ENCODE measurements at regions not wholly inside any gene's neighbourhood (a gene's known extent, or its start where the extent isn't known, plus 50 kb on each side); places are given as distances from the start of the nearest gene placed in this dataset.

DNA sequence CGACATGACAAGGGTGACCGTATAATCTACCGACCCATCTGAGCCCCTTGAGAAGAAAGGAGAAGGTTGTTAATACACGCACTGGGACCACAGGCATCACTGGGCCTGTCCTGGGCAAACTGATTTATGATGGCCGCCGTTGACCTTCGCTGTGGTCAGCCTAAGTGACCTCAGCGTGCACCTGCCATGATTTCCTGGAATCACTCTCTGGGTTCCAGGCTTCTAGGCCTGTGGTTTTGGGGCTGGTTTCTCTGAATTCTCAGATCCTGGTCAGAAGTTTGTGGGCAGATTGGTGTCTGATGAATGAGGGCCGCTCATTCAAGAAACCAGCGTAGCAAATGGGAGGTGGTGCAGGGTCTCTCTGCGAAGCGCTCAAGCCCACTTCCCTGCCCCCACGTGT, 64.0 kb downstream of the SIK1 start:
- TF ChIP-seq, protein P1, sequence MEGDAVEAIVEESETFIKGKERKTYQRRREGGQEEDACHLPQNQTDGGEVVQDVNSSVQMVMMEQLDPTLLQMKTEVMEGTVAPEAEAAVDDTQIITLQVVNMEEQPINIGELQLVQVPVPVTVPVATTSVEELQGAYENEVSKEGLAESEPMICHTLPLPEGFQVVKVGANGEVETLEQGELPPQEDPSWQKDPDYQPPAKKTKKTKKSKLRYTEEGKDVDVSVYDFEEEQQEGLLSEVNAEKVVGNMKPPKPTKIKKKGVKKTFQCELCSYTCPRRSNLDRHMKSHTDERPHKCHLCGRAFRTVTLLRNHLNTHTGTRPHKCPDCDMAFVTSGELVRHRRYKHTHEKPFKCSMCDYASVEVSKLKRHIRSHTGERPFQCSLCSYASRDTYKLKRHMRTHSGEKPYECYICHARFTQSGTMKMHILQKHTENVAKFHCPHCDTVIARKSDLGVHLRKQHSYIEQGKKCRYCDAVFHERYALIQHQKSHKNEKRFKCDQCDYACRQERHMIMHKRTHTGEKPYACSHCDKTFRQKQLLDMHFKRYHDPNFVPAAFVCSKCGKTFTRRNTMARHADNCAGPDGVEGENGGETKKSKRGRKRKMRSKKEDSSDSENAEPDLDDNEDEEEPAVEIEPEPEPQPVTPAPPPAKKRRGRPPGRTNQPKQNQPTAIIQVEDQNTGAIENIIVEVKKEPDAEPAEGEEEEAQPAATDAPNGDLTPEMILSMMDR (IDR thresholded peaks at IDR 0.05): no peak
- TF ChIP-seq, protein P2, sequence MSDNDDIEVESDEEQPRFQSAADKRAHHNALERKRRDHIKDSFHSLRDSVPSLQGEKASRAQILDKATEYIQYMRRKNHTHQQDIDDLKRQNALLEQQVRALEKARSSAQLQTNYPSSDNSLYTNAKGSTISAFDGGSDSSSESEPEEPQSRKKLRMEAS (IDR thresholded peaks at IDR 0.05; ENCODE audit: low read depth): no peak
- no peak for TF ChIP-seq SIN3A (IDR thresholded peaks at IDR 0.05; ENCODE audit: borderline replicate concordance, low read depth, low read length)
- no peak for TF ChIP-seq TAF1 (IDR thresholded peaks at IDR 0.05; ENCODE audit: borderline replicate concordance, low read depth, low read length)
- TF ChIP-seq, protein P3, sequence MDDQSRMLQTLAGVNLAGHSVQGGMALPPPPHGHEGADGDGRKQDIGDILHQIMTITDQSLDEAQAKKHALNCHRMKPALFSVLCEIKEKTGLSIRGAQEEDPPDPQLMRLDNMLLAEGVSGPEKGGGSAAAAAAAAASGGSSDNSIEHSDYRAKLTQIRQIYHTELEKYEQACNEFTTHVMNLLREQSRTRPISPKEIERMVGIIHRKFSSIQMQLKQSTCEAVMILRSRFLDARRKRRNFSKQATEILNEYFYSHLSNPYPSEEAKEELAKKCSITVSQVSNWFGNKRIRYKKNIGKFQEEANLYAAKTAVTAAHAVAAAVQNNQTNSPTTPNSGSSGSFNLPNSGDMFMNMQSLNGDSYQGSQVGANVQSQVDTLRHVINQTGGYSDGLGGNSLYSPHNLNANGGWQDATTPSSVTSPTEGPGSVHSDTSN (IDR thresholded peaks at IDR 0.05): no peak
- TF ChIP-seq JUND (IDR thresholded peaks at IDR 0.05): no peak
- no peak for TF ChIP-seq RAD21 (IDR thresholded peaks at IDR 0.05; ENCODE audit: low read length)

Measured in SK-N-SH (cell line).